ENCODE measurements at regions not wholly inside any gene's neighbourhood (a gene's known extent, or its start where the extent isn't known, plus 50 kb on each side); places are given as distances from the start of the nearest gene placed in this dataset.

DNA sequence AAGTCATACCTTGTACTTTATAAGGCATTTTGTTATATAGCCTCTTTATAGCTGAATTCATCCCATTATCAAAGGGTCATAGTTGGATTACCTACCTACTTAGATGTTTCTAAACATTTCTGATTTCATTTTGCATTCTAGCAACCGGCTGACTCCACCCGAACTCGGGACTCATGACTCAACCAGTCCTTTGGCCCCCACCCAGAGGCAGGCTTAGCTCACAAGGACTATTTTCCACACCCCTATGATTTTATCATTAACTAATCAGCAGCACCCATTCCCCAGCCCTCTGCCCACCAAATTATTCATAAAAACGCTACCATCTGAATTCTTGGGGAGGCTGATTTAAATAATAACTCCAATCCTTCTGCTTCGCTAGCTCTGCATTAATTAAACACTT, 79.9 kb upstream of the EGFL6 start:
- H3K4me1 Mint-ChIP-seq: peaks cover 18% of the 10 kb centered on the region
- ATAC-seq (no peak), DNase-seq (ENCODE audit: low spot score) (no peak)
- CTCF ChIA-PET: interaction anchor here (2.0 to 3.8 kb wide), 2 partner anchors 519 to 543 kb away, joined by 6 to 43 read pairs; no protein-coding TSS in a partner anchor
- H3K9me3 Mint-ChIP-seq: no peaks in the 10 kb centered on the region
- no peaks in the 10 kb centered on the region for H3K27me3 Mint-ChIP-seq (ENCODE audit: low read depth)
- TF ChIP-seq ZNF416 (CRISPR knock-in tag; IDR thresholded peaks at IDR 0.05): no peak
- TF ChIP-seq, protein P1, sequence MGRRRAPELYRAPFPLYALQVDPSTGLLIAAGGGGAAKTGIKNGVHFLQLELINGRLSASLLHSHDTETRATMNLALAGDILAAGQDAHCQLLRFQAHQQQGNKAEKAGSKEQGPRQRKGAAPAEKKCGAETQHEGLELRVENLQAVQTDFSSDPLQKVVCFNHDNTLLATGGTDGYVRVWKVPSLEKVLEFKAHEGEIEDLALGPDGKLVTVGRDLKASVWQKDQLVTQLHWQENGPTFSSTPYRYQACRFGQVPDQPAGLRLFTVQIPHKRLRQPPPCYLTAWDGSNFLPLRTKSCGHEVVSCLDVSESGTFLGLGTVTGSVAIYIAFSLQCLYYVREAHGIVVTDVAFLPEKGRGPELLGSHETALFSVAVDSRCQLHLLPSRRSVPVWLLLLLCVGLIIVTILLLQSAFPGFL (CRISPR knock-in tag; IDR thresholded peaks at IDR 0.05; ENCODE audit: borderline replicate concordance): no peak
- no peak for TF ChIP-seq ATF1 (CRISPR knock-in tag; IDR thresholded peaks at IDR 0.05)
- no peak for TF ChIP-seq TEAD4 (CRISPR knock-in tag; IDR thresholded peaks at IDR 0.05)
- no peak for TF ChIP-seq GTF2I (CRISPR knock-in tag; conservative IDR thresholded peaks at IDR 0.05)
- TF ChIP-seq ELF4 (CRISPR knock-in tag; IDR thresholded peaks at IDR 0.05; ENCODE audit: low read depth): no peak
- no peak for TF ChIP-seq USF1 (CRISPR knock-in tag; IDR thresholded peaks at IDR 0.05)
- no peak for TF ChIP-seq MYBL2 (CRISPR knock-in tag; IDR thresholded peaks at IDR 0.05)
- TF ChIP-seq, protein P2, sequence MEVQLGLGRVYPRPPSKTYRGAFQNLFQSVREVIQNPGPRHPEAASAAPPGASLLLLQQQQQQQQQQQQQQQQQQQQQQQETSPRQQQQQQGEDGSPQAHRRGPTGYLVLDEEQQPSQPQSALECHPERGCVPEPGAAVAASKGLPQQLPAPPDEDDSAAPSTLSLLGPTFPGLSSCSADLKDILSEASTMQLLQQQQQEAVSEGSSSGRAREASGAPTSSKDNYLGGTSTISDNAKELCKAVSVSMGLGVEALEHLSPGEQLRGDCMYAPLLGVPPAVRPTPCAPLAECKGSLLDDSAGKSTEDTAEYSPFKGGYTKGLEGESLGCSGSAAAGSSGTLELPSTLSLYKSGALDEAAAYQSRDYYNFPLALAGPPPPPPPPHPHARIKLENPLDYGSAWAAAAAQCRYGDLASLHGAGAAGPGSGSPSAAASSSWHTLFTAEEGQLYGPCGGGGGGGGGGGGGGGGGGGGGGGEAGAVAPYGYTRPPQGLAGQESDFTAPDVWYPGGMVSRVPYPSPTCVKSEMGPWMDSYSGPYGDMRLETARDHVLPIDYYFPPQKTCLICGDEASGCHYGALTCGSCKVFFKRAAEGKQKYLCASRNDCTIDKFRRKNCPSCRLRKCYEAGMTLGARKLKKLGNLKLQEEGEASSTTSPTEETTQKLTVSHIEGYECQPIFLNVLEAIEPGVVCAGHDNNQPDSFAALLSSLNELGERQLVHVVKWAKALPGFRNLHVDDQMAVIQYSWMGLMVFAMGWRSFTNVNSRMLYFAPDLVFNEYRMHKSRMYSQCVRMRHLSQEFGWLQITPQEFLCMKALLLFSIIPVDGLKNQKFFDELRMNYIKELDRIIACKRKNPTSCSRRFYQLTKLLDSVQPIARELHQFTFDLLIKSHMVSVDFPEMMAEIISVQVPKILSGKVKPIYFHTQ (CRISPR knock-in tag; IDR thresholded peaks at IDR 0.05): no peak
- TF ChIP-seq CREM (CRISPR knock-in tag; IDR thresholded peaks at IDR 0.05): no peak
- TF ChIP-seq, protein P3, sequence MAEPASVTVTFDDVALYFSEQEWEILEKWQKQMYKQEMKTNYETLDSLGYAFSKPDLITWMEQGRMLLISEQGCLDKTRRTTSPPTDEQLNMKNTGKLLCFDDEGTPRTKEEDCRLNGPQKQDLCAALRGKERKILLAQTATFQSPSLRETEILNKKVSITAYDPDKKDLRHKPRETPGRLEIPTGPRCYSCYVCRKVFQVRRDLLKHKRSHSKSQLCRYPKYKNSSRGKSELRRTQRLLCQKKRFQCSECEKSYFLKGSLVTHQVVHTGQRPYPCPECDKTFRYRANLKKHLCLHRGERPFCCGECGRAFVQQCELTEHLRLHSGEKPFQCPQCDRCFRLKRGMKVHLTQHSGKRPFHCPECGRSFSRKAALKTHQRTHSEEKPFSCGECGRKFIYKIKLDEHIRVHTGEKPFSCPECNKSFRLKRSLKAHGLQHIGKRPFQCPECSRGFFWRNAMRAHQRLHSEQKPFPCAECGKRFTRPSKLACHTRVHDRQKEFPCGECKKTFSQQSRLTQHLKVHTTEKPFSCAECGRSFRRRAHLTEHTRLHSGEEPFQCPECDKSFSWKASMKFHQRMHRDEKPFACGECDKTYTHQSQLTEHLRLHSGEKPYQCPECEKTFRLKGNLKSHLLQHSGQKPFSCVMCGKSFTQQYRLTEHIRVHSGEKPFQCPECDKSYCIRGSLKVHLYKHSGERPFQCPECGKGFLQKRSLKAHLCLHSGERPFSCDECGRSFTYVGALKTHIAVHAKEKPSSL (CRISPR knock-in tag; conservative IDR thresholded peaks at IDR 0.05): no peak
- no peak for TF ChIP-seq NR1H2 (CRISPR knock-in tag; IDR thresholded peaks at IDR 0.05)
- TF ChIP-seq ZNF423 (CRISPR knock-in tag; IDR thresholded peaks at IDR 0.05): no peak
- TF ChIP-seq ATF6 (CRISPR knock-in tag; IDR thresholded peaks at IDR 0.05): no peak
- TF ChIP-seq SMAD3 (CRISPR knock-in tag; IDR thresholded peaks at IDR 0.05; ENCODE audit: borderline replicate concordance): no peak
- TF ChIP-seq ZNF219 (CRISPR knock-in tag; IDR thresholded peaks at IDR 0.05; ENCODE audit: borderline replicate concordance): no peak
- TF ChIP-seq, protein P4, sequence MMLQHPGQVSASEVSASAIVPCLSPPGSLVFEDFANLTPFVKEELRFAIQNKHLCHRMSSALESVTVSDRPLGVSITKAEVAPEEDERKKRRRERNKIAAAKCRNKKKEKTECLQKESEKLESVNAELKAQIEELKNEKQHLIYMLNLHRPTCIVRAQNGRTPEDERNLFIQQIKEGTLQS (CRISPR knock-in tag; conservative IDR thresholded peaks at IDR 0.05): no peak
- TF ChIP-seq E2F1 (CRISPR knock-in tag; IDR thresholded peaks at IDR 0.05): no peak
- H3K4me3 Mint-ChIP-seq: no peak overlapping the region
- POLR2A ChIA-PET: no interaction called here
- no peaks in the 10 kb centered on the region for H3K36me3 Mint-ChIP-seq
- H3K27ac Mint-ChIP-seq: no peak overlapping the region
